Gastroesophageal sphincter (tissue), 3 donors: ENCODE measurements at regions not wholly inside any gene's neighbourhood (a gene's known extent, or its start where the extent isn't known, plus 50 kb on each side); places are given as distances from the start of the nearest gene placed in this dataset.

Source experiments
- POLR2AphosphoS5 ChIP-seq: sonication (generic); formaldehyde crosslinking; IDR thresholded peaks from one replicate; pipeline ENCODE4 v1.6.1; 2017; ENCODE audit warnings: antibody characterized with exemption
- TF ChIP-seq, protein P1 (sequence below), 4 experiments: fragments of 200-600 bp in 2 of 4; fragments of 450-650 bp in 2 of 4; sonication (generic) in 1 of 4; IDR thresholded peaks; one replicate each; pipeline ENCODE4 v1.5.1; 2017 to 2019; ENCODE audit warnings: antibody characterized with exemption in 4 of 4, mild to moderate bottlenecking in 2 of 4, moderate library complexity in 2 of 4

- TF ChIP-seq, protein P1, sequence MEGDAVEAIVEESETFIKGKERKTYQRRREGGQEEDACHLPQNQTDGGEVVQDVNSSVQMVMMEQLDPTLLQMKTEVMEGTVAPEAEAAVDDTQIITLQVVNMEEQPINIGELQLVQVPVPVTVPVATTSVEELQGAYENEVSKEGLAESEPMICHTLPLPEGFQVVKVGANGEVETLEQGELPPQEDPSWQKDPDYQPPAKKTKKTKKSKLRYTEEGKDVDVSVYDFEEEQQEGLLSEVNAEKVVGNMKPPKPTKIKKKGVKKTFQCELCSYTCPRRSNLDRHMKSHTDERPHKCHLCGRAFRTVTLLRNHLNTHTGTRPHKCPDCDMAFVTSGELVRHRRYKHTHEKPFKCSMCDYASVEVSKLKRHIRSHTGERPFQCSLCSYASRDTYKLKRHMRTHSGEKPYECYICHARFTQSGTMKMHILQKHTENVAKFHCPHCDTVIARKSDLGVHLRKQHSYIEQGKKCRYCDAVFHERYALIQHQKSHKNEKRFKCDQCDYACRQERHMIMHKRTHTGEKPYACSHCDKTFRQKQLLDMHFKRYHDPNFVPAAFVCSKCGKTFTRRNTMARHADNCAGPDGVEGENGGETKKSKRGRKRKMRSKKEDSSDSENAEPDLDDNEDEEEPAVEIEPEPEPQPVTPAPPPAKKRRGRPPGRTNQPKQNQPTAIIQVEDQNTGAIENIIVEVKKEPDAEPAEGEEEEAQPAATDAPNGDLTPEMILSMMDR (IDR thresholded peaks at IDR 0.05) = no peak
- TF ChIP-seq POLR2AphosphoS5 = no peak
Observed at GRCh38 chr9:1303932-1304331, 253.8 kb downstream of the DMRT2 start.
